Activated naive CD4-positive, alpha-beta T cell treated with anti-CD3 and anti-CD28 coated beads, Interleukin-2, amount 50 U/mL, for 24 hours (primary cell): ENCODE measurements at regions not wholly inside any gene's neighbourhood (a gene's known extent, or its start where the extent isn't known, plus 50 kb on each side); places are given as distances from the start of the nearest gene placed in this dataset.
"Not testable (repeated sequence)": the region's sequence is repeated elsewhere in the genome, so short reads cannot be mapped to it uniquely, and the experiment has no call there.

Experiments used
- H3K27ac Mint-ChIP-seq: one replicate; pipeline ENCODE4 v1.8.0; 2021; ENCODE audit warnings: mild to moderate bottlenecking, mixed read lengths
- H3K27me3 Mint-ChIP-seq: one replicate; pipeline ENCODE4 v1.8.0; 2021; ENCODE audit warnings: mixed read lengths
- H3K36me3 Mint-ChIP-seq: one replicate; pipeline ENCODE4 v1.8.0; 2021; ENCODE audit warnings: mixed read lengths
- H3K4me1 Mint-ChIP-seq: one replicate; pipeline ENCODE4 v1.8.0; 2021; ENCODE audit warnings: mixed read lengths
- H3K4me3 Mint-ChIP-seq: one replicate; pipeline ENCODE4 v1.8.0; 2021; ENCODE audit warnings: mild to moderate bottlenecking, mixed read lengths
- H3K9me3 Mint-ChIP-seq: one replicate; pipeline ENCODE4 v1.8.0; 2021; ENCODE audit warnings: mixed read lengths

DNA sequence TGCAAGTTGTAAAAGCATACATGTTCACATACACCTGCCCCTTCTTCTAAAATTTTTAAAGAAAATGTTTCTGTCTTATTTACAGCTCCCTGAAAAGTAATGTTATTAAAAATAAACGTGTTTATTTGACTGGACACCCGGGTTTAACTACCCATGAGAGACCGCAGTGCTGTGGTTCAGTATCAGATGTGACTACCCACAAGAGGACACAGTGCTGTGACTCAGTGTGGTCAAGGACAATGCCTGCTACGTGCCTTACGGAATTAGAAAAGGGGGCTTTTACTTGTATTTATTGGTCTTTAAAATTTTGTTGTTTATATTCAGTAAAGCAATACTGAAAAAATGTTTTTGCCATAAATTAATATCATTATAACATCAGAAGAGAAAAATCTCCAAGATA is 641.4 kb downstream of the TRIML1 start:
- no peak overlapping the region for H3K4me3 Mint-ChIP-seq
- no peaks in the 10 kb centered on the region for H3K36me3 Mint-ChIP-seq
- no peaks in the 10 kb centered on the region for H3K9me3 Mint-ChIP-seq
- H3K27ac Mint-ChIP-seq: no peak overlapping the region
- no peaks in the 10 kb centered on the region for H3K4me1 Mint-ChIP-seq
- H3K27me3 Mint-ChIP-seq: no peaks in the 10 kb centered on the region

DNA sequence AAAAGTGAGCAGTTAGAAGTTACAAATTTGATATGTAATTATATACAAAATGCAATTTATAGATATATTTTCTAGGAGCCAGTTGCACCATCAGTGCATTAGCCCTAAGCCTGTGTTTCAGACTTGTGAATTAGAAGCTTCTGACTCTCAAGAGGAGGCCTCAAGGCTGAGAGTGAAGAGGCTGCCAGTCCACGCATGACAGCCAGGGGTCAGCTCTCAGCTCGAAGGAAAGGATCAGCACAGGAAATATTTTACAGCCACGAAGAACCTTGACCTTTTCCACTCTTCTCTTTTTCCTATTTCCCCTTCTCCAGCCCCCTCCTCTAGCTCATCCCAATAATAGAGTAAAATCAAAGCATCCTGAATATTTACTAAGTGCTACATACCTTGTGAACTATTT is 642.4 kb downstream of the TRIML1 start:
- Mint-ChIP-seq H3K9me3 (no peaks in the 10 kb centered on the region), H3K4me3 (no peak overlapping the region), H3K36me3 (no peaks in the 10 kb centered on the region), H3K4me1 (no peaks in the 10 kb centered on the region), H3K27ac (no peak overlapping the region), H3K27me3 (no peaks in the 10 kb centered on the region)

DNA sequence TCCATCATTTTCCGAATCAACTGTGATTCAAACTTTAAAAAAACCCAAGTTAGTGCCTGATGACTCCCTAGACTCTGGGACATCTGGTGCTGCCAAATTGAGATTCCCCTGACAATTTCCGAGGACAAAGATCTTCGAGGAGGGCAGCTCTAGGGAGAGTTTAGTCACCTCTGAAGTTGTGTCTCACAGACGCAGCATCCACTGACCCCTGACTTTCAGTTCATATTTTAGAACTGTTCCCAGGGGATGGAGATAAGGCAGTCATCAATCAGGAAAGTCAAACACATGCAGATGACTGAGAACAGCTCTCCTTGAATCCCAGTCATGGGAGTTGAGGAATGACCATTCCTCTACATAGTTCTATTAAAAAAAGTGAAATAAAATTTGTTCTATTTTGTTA is 643.9 kb downstream of the TRIML1 start:
- Mint-ChIP-seq H3K27me3 (no peaks in the 10 kb centered on the region), H3K36me3 (no peaks in the 10 kb centered on the region), H3K27ac (no peak overlapping the region), H3K4me3 (no peak overlapping the region), H3K9me3 (no peaks in the 10 kb centered on the region), H3K4me1 (no peaks in the 10 kb centered on the region)

DNA sequence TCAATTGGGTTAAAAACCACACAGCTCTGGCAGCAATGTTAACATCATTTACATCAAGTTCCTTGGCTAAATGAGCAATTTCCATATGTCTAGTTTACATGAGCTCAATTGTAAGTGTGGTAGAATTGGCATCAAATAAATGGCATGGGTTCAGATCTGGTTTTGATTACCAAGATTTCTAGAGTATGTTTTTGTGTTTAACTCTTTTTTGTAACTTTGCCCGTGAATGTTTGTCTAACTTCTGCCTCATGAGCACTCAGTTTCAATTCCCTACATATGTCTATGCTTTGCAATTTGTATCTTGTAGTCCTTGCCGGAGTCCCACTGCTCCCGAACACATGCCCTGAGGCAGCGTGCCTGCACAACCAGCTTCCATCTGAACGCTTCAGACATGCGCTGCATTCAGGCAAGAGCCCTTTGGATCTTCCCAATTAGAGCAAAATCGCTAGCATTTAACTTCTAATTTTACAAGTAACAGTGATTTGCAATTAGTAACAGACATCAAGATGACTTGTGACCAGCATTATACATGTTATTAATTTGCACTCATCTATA is 644.4 kb downstream of the TRIML1 start:
- Mint-ChIP-seq H3K36me3 (no peaks in the 10 kb centered on the region), H3K4me1 (no peaks in the 10 kb centered on the region), H3K27ac (no peak overlapping the region), H3K27me3 (no peaks in the 10 kb centered on the region), H3K9me3 (no peaks in the 10 kb centered on the region), H3K4me3 (no peak overlapping the region)

DNA sequence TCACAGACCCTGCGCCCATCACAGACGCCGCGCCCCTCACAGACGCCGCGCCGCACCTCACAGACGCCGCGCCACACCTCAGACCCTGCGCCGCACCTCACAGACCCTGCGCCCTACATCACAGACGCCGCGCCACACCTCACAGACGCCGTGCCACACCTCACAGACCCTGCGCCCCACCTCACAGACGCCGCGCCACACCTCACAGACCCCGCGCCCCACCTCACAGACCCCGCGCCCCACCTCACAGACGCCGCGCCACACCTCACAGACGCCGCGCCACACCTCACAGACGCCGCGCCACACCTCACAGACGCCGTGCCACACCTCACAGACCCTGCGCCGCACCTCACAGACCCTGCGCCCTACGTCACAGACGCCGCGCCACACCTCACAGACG is 657.4 kb downstream of the TRIML1 start:
- not testable (repeated sequence) for H3K27ac Mint-ChIP-seq, H3K9me3 Mint-ChIP-seq, H3K27me3 Mint-ChIP-seq, H3K36me3 Mint-ChIP-seq, H3K4me3 Mint-ChIP-seq, H3K4me1 Mint-ChIP-seq

DNA sequence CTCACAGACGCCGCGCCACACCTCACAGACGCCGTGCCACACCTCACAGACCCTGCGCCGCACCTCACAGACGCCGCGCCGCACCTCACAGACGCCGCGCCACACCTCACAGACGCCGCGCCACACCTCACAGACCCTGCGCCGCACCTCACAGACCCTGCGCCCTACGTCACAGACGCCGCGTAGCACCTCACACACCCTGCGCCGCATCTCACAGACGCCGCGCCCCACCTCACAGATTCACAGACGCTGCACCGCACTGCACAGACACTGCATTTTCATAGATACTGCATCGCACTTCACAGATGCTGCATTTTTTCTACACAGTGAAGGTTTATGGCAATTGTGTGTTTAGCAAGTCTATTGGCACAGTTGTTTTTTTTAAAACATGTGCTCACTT is 657.8 kb downstream of the TRIML1 start:
- not testable (repeated sequence) for H3K4me3 Mint-ChIP-seq, H3K9me3 Mint-ChIP-seq, H3K4me1 Mint-ChIP-seq, H3K27ac Mint-ChIP-seq, H3K36me3 Mint-ChIP-seq, H3K27me3 Mint-ChIP-seq

DNA sequence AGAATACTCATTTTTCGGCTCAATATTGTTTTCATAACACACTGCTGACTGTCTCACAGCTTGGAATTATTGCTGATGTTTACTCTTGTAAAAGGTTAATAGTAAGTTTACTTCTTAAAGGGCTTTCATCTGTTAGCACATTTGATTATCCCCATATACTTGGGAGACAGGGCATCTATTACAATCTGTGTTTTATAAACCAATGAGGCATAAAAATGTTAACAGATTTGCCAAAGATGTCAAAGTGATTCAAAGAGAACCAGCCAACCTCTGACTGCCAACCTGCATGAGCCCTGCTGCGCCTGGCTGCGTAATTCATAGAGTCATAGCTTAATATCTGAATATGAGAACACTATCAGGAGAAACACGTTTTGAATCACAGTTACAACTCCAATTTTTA is 665.6 kb downstream of the TRIML1 start:
- no peak overlapping the region for H3K4me3 Mint-ChIP-seq
- no peaks in the 10 kb centered on the region for H3K9me3 Mint-ChIP-seq
- no peaks in the 10 kb centered on the region for H3K4me1 Mint-ChIP-seq
- H3K36me3 Mint-ChIP-seq: no peaks in the 10 kb centered on the region
- no peaks in the 10 kb centered on the region for H3K27me3 Mint-ChIP-seq
- no peak overlapping the region for H3K27ac Mint-ChIP-seq

DNA sequence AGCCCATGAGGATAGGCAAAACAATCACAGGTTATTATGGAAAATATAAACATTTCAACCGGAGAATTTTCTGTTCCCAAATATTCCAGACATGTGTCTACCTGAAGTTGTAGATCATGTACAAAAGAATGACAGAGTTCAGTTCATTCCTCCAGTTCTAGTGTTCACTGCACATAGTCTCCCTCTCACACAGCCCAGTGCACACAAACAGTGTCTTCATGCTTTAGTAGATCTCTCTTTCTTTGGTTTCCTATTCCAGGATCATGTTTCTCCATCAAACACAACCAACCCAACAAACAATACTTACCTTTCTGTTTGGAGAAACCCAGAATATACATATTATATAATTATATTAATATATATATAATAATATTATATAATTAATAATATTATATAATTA is 671.9 kb downstream of the TRIML1 start:
- Mint-ChIP-seq H3K27me3 (no peaks in the 10 kb centered on the region), H3K27ac (no peak overlapping the region), H3K4me3 (no peak overlapping the region), H3K4me1 (no peaks in the 10 kb centered on the region), H3K36me3 (no peaks in the 10 kb centered on the region), H3K9me3 (peaks cover 6% of the 10 kb centered on the region)

DNA sequence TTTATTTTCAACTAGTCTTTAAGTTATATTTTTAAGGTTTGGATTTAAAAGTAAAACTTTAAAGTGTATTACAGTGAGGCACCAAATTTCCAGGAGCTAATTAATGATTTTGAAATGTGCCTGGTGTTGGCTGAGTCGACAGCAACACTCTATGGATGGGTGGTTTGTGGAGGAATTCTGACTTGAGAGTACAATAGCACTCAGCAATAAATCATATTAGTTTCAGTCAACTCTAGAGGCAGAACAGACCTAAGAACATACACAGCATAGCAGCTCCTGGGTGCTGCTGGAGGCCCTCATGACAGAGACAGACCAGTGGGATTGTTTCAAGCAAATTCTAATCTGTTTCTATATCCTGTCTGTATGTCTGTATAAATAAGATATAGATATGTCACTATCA is 673.4 kb downstream of the TRIML1 start:
- H3K36me3 Mint-ChIP-seq: no peaks in the 10 kb centered on the region
- H3K4me3 Mint-ChIP-seq: no peak overlapping the region
- H3K27me3 Mint-ChIP-seq: no peaks in the 10 kb centered on the region
- H3K9me3 Mint-ChIP-seq: peaks cover 11% of the 10 kb centered on the region
- no peak overlapping the region for H3K27ac Mint-ChIP-seq
- no peaks in the 10 kb centered on the region for H3K4me1 Mint-ChIP-seq

DNA sequence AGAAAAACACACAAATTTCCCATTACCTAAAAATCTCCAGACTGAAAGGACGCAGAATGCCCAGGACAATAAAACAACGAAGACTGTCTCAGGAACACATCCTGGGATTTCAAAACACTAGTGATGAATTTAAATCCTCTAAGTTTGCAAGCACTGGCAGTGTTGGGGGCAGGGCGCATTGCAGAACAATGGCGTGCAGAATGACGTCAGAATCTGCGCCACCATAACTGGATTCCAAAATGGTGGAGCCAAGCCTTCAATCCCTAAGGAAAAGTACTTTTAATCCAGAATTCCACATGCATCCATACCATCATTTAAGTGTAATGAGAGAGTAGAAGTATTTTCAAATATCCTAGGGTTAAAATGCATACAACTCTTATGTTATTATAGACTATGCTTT is 679.1 kb downstream of the TRIML1 start:
- H3K4me3 Mint-ChIP-seq: no peak overlapping the region
- peaks cover 11% of the 10 kb centered on the region for H3K9me3 Mint-ChIP-seq
- H3K4me1 Mint-ChIP-seq: no peaks in the 10 kb centered on the region
- H3K27me3 Mint-ChIP-seq: no peaks in the 10 kb centered on the region
- no peaks in the 10 kb centered on the region for H3K36me3 Mint-ChIP-seq
- no peak overlapping the region for H3K27ac Mint-ChIP-seq

DNA sequence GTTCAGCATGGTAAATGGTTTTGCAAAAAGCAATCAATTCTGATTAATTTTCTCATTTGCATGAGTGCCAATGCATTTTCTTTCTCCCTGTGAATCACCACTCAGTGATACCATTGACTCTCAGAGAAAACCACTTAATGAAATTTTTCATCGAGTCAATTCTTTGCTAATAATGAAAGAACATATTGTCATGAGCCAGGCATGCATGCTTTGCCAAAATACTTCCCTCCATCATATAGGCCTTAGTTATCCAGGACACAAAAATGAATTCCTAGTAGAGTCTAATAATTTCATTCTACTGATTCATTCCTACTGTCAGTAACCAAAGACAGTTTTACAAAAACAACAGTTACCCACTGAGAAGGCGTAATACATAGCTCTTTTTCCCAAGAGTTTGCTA is 680.0 kb downstream of the TRIML1 start:
- no peak overlapping the region for H3K27ac Mint-ChIP-seq
- no peaks in the 10 kb centered on the region for H3K27me3 Mint-ChIP-seq
- H3K4me3 Mint-ChIP-seq: no peak overlapping the region
- no peaks in the 10 kb centered on the region for H3K36me3 Mint-ChIP-seq
- no peaks in the 10 kb centered on the region for H3K4me1 Mint-ChIP-seq
- peaks cover 6% of the 10 kb centered on the region for H3K9me3 Mint-ChIP-seq

DNA sequence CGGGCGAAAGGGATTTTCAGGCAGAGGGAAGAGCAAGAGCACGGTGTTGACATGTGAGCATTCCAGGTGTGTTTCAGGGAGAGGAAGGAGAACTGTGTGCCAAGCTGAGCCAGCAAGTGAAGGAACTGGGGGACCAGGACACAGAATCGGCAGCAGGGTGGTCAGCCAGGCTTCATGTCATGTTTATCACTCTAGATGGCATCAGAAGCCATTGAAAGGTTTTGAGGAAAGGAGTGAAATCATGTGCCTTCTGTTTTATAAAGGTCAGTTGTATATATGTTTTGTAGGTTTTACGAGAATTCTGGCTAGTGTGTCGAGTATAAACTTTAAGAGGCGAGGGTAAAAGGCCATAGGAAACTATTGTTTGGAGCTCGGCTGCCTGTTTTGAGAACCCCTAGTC is 682.3 kb downstream of the TRIML1 start:
- Mint-ChIP-seq H3K4me3 (no peak overlapping the region), H3K27me3 (no peaks in the 10 kb centered on the region), H3K9me3 (peaks cover 6% of the 10 kb centered on the region), H3K36me3 (no peaks in the 10 kb centered on the region), H3K27ac (no peak overlapping the region), H3K4me1 (no peaks in the 10 kb centered on the region)

DNA sequence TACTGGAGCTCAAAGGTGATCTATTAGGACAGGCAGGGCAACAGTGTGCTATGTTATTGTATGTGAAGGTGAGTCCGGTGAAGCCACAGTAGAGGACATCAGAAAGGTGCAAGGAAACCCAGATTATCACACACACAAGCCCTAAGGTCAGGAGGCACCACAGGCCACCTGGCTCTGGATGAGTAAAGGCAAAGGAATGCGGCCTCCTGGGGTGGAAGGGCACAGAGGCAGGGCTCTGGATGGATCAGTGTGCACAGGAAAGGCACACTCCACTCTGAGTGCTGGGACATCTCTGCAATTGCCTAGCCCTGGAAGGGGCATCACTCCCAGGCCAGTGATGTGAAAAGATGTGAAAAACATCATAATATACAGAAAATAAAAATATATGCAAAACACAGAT is 683.5 kb downstream of the TRIML1 start:
- Mint-ChIP-seq H3K36me3 (no peaks in the 10 kb centered on the region), H3K27me3 (no peaks in the 10 kb centered on the region), H3K27ac (no peak overlapping the region), H3K4me1 (no peaks in the 10 kb centered on the region), H3K4me3 (no peak overlapping the region), H3K9me3 (no peaks in the 10 kb centered on the region)

DNA sequence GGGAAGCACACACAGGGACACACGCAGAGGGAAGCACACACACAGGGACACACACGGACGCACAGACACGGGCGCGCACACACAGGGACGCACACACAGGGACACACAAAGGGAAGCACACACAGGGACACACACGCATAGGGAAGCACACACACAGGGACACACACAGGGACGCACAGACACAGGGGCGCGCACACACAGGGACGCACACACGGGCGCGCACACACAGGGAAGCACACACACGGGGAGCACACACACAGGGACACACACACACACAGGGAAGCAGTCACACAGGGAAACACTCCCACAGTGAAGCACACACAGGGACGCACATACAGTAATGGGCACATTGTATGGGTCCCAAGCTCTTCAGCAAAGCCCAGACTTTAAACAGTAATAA is 685.3 kb downstream of the TRIML1 start:
- Mint-ChIP-seq H3K27ac (no peak overlapping the region), H3K4me3 (no peak overlapping the region), H3K27me3 (no peaks in the 10 kb centered on the region), H3K9me3 (no peaks in the 10 kb centered on the region), H3K4me1 (no peaks in the 10 kb centered on the region), H3K36me3 (no peaks in the 10 kb centered on the region)

DNA sequence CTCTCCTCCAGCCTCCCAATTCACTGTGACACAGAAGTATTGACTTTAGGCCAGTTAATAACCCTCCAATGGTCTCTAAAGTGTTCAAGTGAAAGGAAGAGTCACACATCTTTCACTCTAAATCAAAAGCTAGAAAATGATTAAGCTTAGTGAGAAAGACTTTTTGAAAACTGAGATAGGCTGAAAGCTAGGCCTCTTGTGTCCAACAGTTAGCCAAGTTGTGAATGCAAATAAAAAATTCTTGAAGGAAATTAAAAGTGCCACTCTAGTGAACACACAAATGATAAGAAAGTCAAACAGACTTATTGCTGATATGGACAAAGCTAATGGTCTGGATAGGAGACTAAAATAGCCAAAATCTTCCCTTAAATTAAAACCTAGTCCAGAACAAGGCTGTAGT is 687.2 kb downstream of the TRIML1 start:
- Mint-ChIP-seq H3K27ac (no peak overlapping the region), H3K27me3 (no peaks in the 10 kb centered on the region), H3K36me3 (no peaks in the 10 kb centered on the region), H3K9me3 (no peaks in the 10 kb centered on the region), H3K4me1 (no peaks in the 10 kb centered on the region), H3K4me3 (no peak overlapping the region)

DNA sequence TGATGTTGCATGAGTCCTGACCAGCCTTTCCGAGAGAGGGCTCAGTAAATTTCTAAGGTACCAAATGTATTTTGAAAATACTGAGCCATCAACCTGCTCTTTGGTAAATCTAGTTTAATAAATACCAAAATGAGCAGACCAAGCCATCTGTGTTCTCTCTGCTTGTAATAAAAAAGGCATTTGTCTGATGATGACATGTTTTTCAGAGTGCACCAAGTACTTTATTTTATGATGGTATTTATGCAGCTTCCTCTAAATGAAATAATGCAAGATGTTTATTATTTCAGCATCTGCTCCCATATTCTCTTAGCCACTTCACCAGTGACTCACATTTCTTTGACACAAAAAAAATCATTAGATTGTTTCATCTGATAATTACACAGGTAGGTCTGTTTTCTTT is 700.5 kb downstream of the TRIML1 start:
- no peaks in the 10 kb centered on the region for H3K27me3 Mint-ChIP-seq
- H3K4me3 Mint-ChIP-seq: no peak overlapping the region
- no peaks in the 10 kb centered on the region for H3K4me1 Mint-ChIP-seq
- H3K9me3 Mint-ChIP-seq: peaks cover 5% of the 10 kb centered on the region
- H3K27ac Mint-ChIP-seq: no peak overlapping the region
- H3K36me3 Mint-ChIP-seq: no peaks in the 10 kb centered on the region

DNA sequence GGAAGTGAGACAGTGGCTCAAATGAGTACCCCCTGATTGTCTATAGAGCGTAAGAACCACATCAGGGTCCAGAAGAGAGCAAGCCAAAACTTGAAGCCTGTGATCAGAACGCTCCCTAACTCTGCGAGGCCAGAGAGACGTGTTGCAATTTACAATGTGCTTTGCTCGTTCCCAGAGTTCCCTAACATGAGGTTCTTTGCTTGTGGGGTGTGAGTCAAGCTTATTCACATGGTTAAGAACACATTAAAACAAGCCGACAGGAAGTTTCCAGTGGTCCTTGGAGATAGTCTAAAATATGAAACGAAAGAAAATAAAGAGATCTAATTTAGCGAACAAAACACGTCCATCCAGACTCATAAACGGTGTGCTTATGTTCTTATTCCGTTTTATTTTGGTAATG is 702.3 kb downstream of the TRIML1 start:
- no peak overlapping the region for H3K4me3 Mint-ChIP-seq

More for the DNA sequence above, 702.3 kb downstream of the TRIML1 start:
- Mint-ChIP-seq H3K36me3 (no peaks in the 10 kb centered on the region), H3K9me3 (peaks cover 5% of the 10 kb centered on the region), H3K27ac (no peak overlapping the region), H3K4me1 (no peaks in the 10 kb centered on the region), H3K27me3 (no peaks in the 10 kb centered on the region)
